Adrenal gland (tissue), 9 donors: ENCODE measurements at regions not wholly inside any gene's neighbourhood (a gene's known extent, or its start where the extent isn't known, plus 50 kb on each side); places are given as distances from the start of the nearest gene placed in this dataset.

Source experiments
- DNase-seq, 7 donors: peaks; one replicate each; pipeline ENCODE4 v3.0.0-alpha.2; 2019 to 2020
- H3K27ac ChIP-seq, 5 donors: fragments of 200-600 bp; sonication (generic) in 4 of 5; 1 replicate in 3 of 5; 2 replicates in 2 of 5; pipeline versions ENCODE4 v1.5.1 to v1.8.0; 2016 to 2020; ENCODE audit warnings: mild to moderate bottlenecking in 1 of 5
- H3K27me3 ChIP-seq: fragments of 200-600 bp; 2 replicates; pipeline ENCODE4 v1.8.0; 2021
- H3K36me3 ChIP-seq, 2 donors: fragments of 200-600 bp; replicated peaks in 1 of 2; 1 replicate in 1 of 2; 2 replicates in 1 of 2; pipeline versions ENCODE4 v1.5.1 to v1.8.0; 2018 to 2022
- H3K4me1 ChIP-seq, 2 donors: fragments of 200-600 bp; replicated peaks in 1 of 2; 1 replicate in 1 of 2; 2 replicates in 1 of 2; pipeline versions ENCODE4 v1.5.1 to v1.8.0; 2018 to 2021
- H3K4me3 ChIP-seq, 4 donors: fragments of 200-600 bp; sonication (generic) in 3 of 4; one replicate each; pipeline ENCODE4 v1.5.1; 2016 to 2018
- H3K9me3 ChIP-seq, 3 donors: fragments of 200-600 bp; sonication (generic) in 1 of 3; replicated peaks in 1 of 3; 1 replicate in 2 of 3; 2 replicates in 1 of 3; pipeline versions ENCODE4 v1.5.1 to v1.8.0; 2016 to 2021
- POLR2A ChIP-seq, 2 donors: fragments of 450-650 bp; IDR thresholded peaks; one replicate each; pipeline ENCODE4 v1.6.1; 2017; ENCODE audit warnings: antibody characterized with exemption in 2 of 2, mild to moderate bottlenecking in 2 of 2, moderate library complexity in 1 of 2
- WGBS, 4 donors: extraction: QIAGEN DNeasy Blood & Tissue Kit in 2 of 4; methylation state at CpG; one replicate each; pipeline versions ENCODE4 v1.1.5 to v1.1.7; 2013 to 2017; 5-methylcytosine and 5-hydroxymethylcytosine counted together
- intact Hi-C, 2 donors: fragments of 100-400 bp; cut with DNase I; formaldehyde crosslinking; loops; one replicate each; pipeline versions ENCODE4 v1.14.1 to v1.15.0; 2022 to 2023
- TF ChIP-seq, protein P1 (sequence below), 6 experiments: fragments of 450-650 bp in 4 of 6; fragments of 200-600 bp in 2 of 6; sonication (generic) in 1 of 6; IDR thresholded peaks; 1 replicate in 5 of 6; 2 replicates in 1 of 6; pipeline versions ENCODE4 v1.5.1 to v1.8.0; 2016 to 2021; ENCODE audit warnings: antibody characterized with exemption in 6 of 6, mild to moderate bottlenecking in 2 of 6, moderate library complexity in 1 of 6
- donor health status: healthy with polysubstance abuse.
- donor health status: Bipolar disorder and iron deficiency.
- donor health status: DM: yes; HTN: yes; CAD: no.
- donor health status: DM: no; HTN: no; CAD: no.
- donor health status: DM: no; HTN: no; CAD: no.

DNA sequence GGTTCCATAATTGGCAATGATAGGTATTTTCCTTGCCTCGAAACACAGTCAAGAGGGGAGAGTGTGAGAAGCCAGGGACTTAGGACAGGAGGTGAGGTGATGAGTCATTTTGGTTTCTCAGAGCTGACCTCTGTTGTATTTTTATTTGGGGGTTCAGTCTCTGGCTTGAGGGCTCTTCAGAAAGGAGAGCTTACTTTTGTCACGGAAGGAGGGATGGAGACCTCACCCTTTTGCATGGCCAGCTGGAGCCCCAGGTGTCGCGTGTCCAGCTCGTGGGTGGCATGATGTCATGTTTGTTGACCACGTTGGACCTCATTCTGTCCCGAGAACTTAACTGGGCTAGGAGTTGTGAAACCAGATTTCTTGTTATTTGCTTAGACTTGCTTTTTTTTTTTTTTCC, 293.9 kb downstream of the QKI start:
- Histone ChIP-seq H3K27ac (no peak overlapping the region), H3K36me3 (no peaks in the 10 kb centered on the region), H3K9me3 (no peaks in the 10 kb centered on the region), H3K4me1 (peaks cover 0 to 15% of the 10 kb centered on the region in 2 donors), H3K27me3 (no peaks in the 10 kb centered on the region), H3K4me3 (no peak overlapping the region)
- no peak for DNase-seq
- TF ChIP-seq POLR2A (IDR thresholded peaks at IDR 0.05): no peak
- TF ChIP-seq, protein P1, sequence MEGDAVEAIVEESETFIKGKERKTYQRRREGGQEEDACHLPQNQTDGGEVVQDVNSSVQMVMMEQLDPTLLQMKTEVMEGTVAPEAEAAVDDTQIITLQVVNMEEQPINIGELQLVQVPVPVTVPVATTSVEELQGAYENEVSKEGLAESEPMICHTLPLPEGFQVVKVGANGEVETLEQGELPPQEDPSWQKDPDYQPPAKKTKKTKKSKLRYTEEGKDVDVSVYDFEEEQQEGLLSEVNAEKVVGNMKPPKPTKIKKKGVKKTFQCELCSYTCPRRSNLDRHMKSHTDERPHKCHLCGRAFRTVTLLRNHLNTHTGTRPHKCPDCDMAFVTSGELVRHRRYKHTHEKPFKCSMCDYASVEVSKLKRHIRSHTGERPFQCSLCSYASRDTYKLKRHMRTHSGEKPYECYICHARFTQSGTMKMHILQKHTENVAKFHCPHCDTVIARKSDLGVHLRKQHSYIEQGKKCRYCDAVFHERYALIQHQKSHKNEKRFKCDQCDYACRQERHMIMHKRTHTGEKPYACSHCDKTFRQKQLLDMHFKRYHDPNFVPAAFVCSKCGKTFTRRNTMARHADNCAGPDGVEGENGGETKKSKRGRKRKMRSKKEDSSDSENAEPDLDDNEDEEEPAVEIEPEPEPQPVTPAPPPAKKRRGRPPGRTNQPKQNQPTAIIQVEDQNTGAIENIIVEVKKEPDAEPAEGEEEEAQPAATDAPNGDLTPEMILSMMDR (IDR thresholded peaks at IDR 0.05): no peak
- intact Hi-C loops: no loop called here
- 74 to 88% (median 82%) methylated on average over 7 of the region's 7 CpGs for WGBS, 4 donors

DNA sequence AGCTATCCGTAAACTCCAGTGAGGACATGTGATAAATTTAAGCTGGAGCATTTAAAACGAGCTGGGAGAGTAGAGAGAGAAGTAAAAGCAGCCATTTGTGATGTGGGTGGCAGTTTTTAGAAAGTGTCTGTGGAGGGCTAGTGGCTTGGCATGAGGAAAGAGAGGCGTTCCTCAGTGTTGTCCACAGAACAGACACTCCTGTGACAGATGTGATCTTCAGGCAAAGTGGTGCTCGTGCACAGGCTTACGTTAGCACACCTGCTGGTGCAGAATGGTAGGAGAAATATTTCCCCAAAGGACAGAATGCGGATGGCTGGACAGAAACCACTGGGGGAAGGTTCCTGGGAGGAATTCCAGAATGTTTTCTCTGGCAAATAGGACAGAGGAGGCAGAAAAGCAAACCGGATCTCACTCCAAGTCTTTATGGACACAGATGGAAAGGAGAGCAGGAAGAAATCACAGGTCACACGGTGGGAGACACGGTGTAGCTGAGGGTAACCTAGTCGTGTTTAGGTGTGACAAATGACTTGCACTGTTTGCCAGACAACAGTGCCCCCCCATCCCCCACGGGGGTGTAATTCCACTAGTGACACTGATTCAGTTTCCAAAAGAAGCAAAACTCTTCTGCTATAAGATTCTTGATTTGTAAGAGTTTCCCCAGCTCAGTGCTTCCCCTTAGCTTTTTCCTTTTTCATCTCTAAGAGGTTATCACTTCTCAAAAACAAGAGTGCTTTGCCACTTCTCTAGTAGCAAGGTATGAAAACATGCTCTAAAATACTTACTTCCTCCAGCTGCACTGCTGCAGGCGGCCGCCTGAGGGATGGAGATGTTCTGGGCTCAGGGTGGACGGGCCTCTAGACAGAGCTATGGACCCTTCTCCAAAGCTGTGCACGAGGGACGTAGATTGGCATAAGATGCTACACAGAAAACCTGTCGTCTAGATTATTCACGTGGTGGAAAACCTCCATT, 293.2 kb downstream of the QKI start:
- Histone ChIP-seq H3K27ac (no peak overlapping the region), H3K4me3 (no peak overlapping the region), H3K9me3 (no peaks in the 10 kb centered on the region), H3K4me1 (peaks cover 0 to 15% of the 10 kb centered on the region in 2 donors), H3K27me3 (no peaks in the 10 kb centered on the region), H3K36me3 (no peaks in the 10 kb centered on the region)
- no peak for TF ChIP-seq POLR2A (IDR thresholded peaks at IDR 0.05)
- TF ChIP-seq, protein P1 (IDR thresholded peaks at IDR 0.05): no peak
- no peak for DNase-seq
- WGBS, 4 donors: 55 to 64% (median 59%) methylated on average over 18 of the region's 18 CpGs
- intact Hi-C loops: no loop called here

DNA sequence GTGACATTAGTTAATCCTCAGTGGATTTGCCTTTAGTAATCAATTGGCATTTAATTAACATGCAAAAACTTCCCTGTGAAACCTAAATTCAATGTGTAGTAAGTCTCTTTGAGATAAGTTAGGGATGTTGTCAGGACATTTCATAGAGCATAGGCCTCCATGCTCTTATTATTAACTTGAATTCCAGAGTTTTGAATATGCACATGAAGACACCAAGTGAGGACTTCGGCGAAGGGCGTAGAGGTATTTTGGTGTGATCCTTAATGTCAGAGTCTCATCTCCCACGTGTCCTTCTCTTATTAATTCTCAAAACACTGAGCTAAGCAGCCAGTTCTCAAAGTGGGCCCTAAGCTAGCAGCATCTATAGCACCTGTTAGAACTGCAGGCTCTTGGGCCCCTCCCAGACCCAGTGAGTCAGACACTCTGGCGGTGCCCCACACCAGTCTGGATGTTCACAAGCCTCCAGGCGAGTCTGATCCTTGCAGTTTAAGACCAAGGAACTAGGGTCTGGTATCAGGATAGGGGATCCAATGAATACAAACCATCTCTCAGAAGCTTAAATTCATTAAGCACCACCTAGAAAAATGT, 292.1 kb downstream of the QKI start:
- no peaks in the 10 kb centered on the region for H3K27me3 ChIP-seq
- no peaks in the 10 kb centered on the region for H3K9me3 ChIP-seq
- H3K27ac ChIP-seq: no peak overlapping the region
- no peak for TF ChIP-seq POLR2A (IDR thresholded peaks at IDR 0.05)
- TF ChIP-seq, protein P1 (IDR thresholded peaks at IDR 0.05): no peak
- 86 to 91% (median 88%) methylated on average over 6 of the region's 6 CpGs for WGBS, 4 donors
- intact Hi-C loops: no loop called here
- H3K4me3 ChIP-seq: no peak overlapping the region
- DNase-seq: no peak
- no peaks in the 10 kb centered on the region for H3K36me3 ChIP-seq
- H3K4me1 ChIP-seq: peaks cover 0 to 15% of the 10 kb centered on the region in 2 donors

DNA sequence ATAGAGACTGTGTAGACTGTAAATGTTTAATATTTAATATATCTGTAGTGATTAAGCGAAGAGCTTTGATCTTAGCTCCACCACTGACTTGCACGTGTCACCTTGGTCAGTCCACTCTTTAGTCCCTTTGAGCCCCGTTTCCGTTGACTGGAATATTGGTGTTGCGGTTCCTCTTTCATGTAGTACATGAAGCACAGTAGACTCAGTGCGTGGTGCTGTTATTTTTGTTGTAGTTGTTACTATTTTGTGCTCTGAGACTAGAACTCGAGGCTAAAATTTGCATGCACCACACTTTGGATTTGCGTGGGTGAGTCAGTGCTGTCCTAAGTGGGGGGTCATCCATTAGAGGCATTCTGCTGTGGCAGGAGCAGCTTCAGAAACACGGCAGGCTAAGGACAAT, 291.4 kb downstream of the QKI start:
- H3K4me1 ChIP-seq: peaks cover 0 to 15% of the 10 kb centered on the region in 2 donors
- intact Hi-C loops: no loop called here
- no peak overlapping the region for H3K27ac ChIP-seq
- no peaks in the 10 kb centered on the region for H3K36me3 ChIP-seq
- no peak for DNase-seq
- TF ChIP-seq, protein P1 (IDR thresholded peaks at IDR 0.05): no peak
- TF ChIP-seq POLR2A (IDR thresholded peaks at IDR 0.05): no peak
- no peak overlapping the region for H3K4me3 ChIP-seq
- no peaks in the 10 kb centered on the region for H3K27me3 ChIP-seq
- WGBS, 4 donors: 75 to 83% (median 79%) methylated on average over 9 of the region's 9 CpGs
- H3K9me3 ChIP-seq: no peaks in the 10 kb centered on the region
